ENCODE measurements at regions not wholly inside any gene's neighbourhood (a gene's known extent, or its start where the extent isn't known, plus 50 kb on each side); places are given as distances from the start of the nearest gene placed in this dataset.

DNA sequence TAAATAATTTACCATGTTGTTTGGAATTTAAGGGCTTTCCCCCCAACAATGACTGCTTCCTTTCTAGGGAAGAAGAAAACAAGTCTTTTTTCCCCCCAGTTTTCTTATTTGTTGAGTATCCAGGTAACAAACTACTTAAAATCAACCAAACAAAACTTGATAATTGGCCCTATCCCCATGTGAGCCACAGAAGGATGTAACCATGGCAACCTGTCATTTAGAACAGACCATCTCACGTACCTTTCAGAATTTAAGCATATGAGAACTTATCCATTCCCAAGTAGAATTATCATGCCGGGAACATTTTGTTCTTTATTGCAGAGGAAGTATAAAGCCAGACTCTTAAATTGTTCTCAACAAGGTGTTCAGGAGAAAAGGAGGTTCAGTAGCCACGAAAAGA is 392.3 kb downstream of the CETN3 start:
- TF ChIP-seq, protein P1, sequence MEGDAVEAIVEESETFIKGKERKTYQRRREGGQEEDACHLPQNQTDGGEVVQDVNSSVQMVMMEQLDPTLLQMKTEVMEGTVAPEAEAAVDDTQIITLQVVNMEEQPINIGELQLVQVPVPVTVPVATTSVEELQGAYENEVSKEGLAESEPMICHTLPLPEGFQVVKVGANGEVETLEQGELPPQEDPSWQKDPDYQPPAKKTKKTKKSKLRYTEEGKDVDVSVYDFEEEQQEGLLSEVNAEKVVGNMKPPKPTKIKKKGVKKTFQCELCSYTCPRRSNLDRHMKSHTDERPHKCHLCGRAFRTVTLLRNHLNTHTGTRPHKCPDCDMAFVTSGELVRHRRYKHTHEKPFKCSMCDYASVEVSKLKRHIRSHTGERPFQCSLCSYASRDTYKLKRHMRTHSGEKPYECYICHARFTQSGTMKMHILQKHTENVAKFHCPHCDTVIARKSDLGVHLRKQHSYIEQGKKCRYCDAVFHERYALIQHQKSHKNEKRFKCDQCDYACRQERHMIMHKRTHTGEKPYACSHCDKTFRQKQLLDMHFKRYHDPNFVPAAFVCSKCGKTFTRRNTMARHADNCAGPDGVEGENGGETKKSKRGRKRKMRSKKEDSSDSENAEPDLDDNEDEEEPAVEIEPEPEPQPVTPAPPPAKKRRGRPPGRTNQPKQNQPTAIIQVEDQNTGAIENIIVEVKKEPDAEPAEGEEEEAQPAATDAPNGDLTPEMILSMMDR (IDR thresholded peaks at IDR 0.05; ENCODE audit: extremely low read depth in 1 of 2, insufficient read depth in 1 of 2, low read depth in 1 of 2, low read length in 2 of 2), result no peak
- no peak for TF ChIP-seq POLR2AphosphoS5 (IDR thresholded peaks at IDR 0.05; ENCODE audit: insufficient read depth, low read depth, low read length)
- TF ChIP-seq POLR2A (IDR thresholded peaks at IDR 0.05; ENCODE audit: low read depth, low read length), result no peak
- no peak for TF ChIP-seq EZH2 (IDR thresholded peaks at IDR 0.05; ENCODE audit: borderline replicate concordance, low read depth, low read length, severe bottlenecking)
- TF ChIP-seq, protein P2, sequence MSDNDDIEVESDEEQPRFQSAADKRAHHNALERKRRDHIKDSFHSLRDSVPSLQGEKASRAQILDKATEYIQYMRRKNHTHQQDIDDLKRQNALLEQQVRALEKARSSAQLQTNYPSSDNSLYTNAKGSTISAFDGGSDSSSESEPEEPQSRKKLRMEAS (IDR thresholded peaks at IDR 0.05; ENCODE audit: insufficient read depth, insufficient read length), result no peak
- TF ChIP-seq GATA2 (IDR thresholded peaks at IDR 0.05; ENCODE audit: insufficient read depth, insufficient read length, low read depth, low read length), result no peak
- no peak for TF ChIP-seq JUN (IDR thresholded peaks at IDR 0.05; ENCODE audit: borderline replicate concordance, insufficient read depth, insufficient read length, low read depth)
- TF ChIP-seq FOS (IDR thresholded peaks at IDR 0.05; ENCODE audit: borderline replicate concordance, insufficient read depth, low read length), result no peak

Measured in endothelial cell of umbilical vein (primary cell).